HCT116 (cell line): ENCODE measurements at regions not wholly inside any gene's neighbourhood (a gene's known extent, or its start where the extent isn't known, plus 50 kb on each side); places are given as distances from the start of the nearest gene placed in this dataset.

Experiments
- ATAC-seq: fragments of 200-7000 bp; cut with Tn5 transposase; 2 replicates; pipeline ENCODE4 v1.9.1; 2020; ENCODE audit warnings: mild to moderate bottlenecking, moderate library complexity
- BruUV-seq: library from RNA; stranded (reverse); fragments of 400-500 nt; replicated peaks from 2 replicates; lab custom pipeline; 2021; lab: Mats Ljungman, UMichigan
- CTCF ChIA-PET: fragments of 300-600 bp; sonication (Branson Sonifier 250); formaldehyde crosslinking; loops from one replicate; lab custom pipeline; 2021; ENCODE audit warnings: antibody characterized with exemption; lab: Charles Lee
- POLR2A ChIA-PET: fragments of 300-600, 350-600 bp; sonication (Branson Sonifier 250); formaldehyde crosslinking; loops from one replicate; lab custom pipeline; 2021; ENCODE audit warnings: antibody characterized with exemption; lab: Charles Lee
- RAD21 ChIA-PET, 2 experiments: fragments of 300-600 bp; sonication (Branson Sonifier 250); formaldehyde crosslinking; loops; one replicate each; lab custom pipeline; 2023; ENCODE audit warnings: low total read pairs in 2 of 2; ENCODE audit not compliant: uncharacterized antibody in 2 of 2, unreplicated experiment in 2 of 2, low non-redundant PET in 1 of 2; lab: Charles Lee
- DNase-seq: peaks from one replicate; pipeline ENCODE4 v3.0.0-alpha.2; 2010; ENCODE audit warnings: low read depth, low spot score
- H2AFZ ChIP-seq: fragments of 200-600 bp; shearing (Covaris generic), sonication (generic); 2 replicates; pipeline ENCODE4 v1.6.1; 2017; ENCODE audit warnings: low read depth, mixed run types, mixed read lengths, antibody characterized with exemption, low read length; ENCODE audit not compliant: poor library complexity, severe bottlenecking
- H3K27ac ChIP-seq: 2 replicates; pipeline ENCODE4 v1.5.1; 2012; ENCODE audit warnings: low read depth, low read length
- H3K27me3 ChIP-seq: fragments of 200-600 bp; sonication (generic); 2 replicates; pipeline ENCODE4 v1.6.1; 2016; ENCODE audit warnings: mixed run types, low read length, mixed read lengths; ENCODE audit not compliant: insufficient read depth
- H3K36me3 ChIP-seq, 2 experiments: fragments of 200-500 bp in 1 of 2; fragments of 200-600 bp in 1 of 2; sonication (Bioruptor generic) in 1 of 2; sonication (generic) in 1 of 2; 2 replicates each; pipeline versions ENCODE4 v1.5.1 to v1.6.1; 2014 to 2016; ENCODE audit warnings: low read length in 2 of 2, inconsistent platforms in 1 of 2, mixed read lengths in 1 of 2, mixed run types in 1 of 2; ENCODE audit not compliant: insufficient read depth in 2 of 2, control insufficient read depth in 1 of 2
- H3K4me1 ChIP-seq, 2 experiments: fragments of 200-600 bp in 1 of 2; sonication (generic) in 1 of 2; 2 replicates each; pipeline versions ENCODE4 v1.5.1 to v1.6.1; 2012 to 2017; ENCODE audit warnings: low read length in 2 of 2, inconsistent platforms in 1 of 2, mild to moderate bottlenecking in 1 of 2, mixed read lengths in 1 of 2, mixed run types in 1 of 2, moderate library complexity in 1 of 2; ENCODE audit not compliant: insufficient read depth in 2 of 2, control insufficient read depth in 1 of 2
- H3K4me2 ChIP-seq: fragments of 200-600 bp; sonication (generic); 2 replicates; pipeline ENCODE4 v1.6.1; 2017; ENCODE audit warnings: mixed run types, low read length, mixed read lengths
- H3K4me3 ChIP-seq, 2 experiments: fragments of 200-600 bp in 1 of 2; sonication (generic) in 1 of 2; replicated peaks in 1 of 2; 2 replicates each; pipeline ENCODE4 v1.5.1; 2011 to 2016; ENCODE audit warnings: low read length in 2 of 2, control low read depth in 1 of 2, low read depth in 1 of 2, mild to moderate bottlenecking in 1 of 2, mixed read lengths in 1 of 2, mixed run types in 1 of 2
- H3K79me2 ChIP-seq: fragments of 200-600 bp; sonication (generic); 2 replicates; pipeline ENCODE4 v1.6.1; 2017; ENCODE audit warnings: mild to moderate bottlenecking, mixed run types, low read length, moderate library complexity, mixed read lengths; ENCODE audit not compliant: insufficient read depth
- H3K9ac ChIP-seq: fragments of 200-600 bp; sonication (generic); 2 replicates; pipeline ENCODE4 v1.6.1; 2016; ENCODE audit warnings: low read length, mixed read lengths
- H3K9me2 ChIP-seq: fragments of 200-600 bp; sonication (generic), shearing (Covaris generic); 2 replicates; pipeline ENCODE4 v1.6.1; 2017; ENCODE audit warnings: mixed run types, mild to moderate bottlenecking, moderate library complexity; ENCODE audit not compliant: insufficient read depth
- H3K9me3 ChIP-seq, 2 experiments: fragments of 200-500 bp in 1 of 2; fragments of 200-600 bp in 1 of 2; sonication (Bioruptor generic) in 1 of 2; sonication (generic) in 1 of 2; 2 replicates each; pipeline ENCODE4 v1.6.1; 2014 to 2017; ENCODE audit warnings: low read length in 2 of 2, mixed read lengths in 2 of 2, inconsistent platforms in 1 of 2, low read depth in 1 of 2, mild to moderate bottlenecking in 1 of 2, mixed run types in 1 of 2, moderate library complexity in 1 of 2; ENCODE audit not compliant: control insufficient read depth in 1 of 2, insufficient read depth in 1 of 2
- H4K20me1 ChIP-seq: fragments of 200-600 bp; sonication (generic), shearing (Covaris generic); 2 replicates; pipeline ENCODE4 v1.6.1; 2017; ENCODE audit warnings: mixed run types, mild to moderate bottlenecking, moderate library complexity; ENCODE audit not compliant: insufficient read depth
- CBX3 ChIP-seq: IDR thresholded peaks from 2 replicates; pipeline ENCODE4 v1.6.1; 2012; ENCODE audit warnings: low read depth
- CEBPB ChIP-seq: IDR thresholded peaks from 2 replicates; pipeline ENCODE4 v1.6.1; 2012; ENCODE audit warnings: low read depth
- ELF1 ChIP-seq: IDR thresholded peaks from 2 replicates; pipeline ENCODE4 v1.6.1; 2012; ENCODE audit warnings: low read depth, borderline replicate concordance
- EZH2 ChIP-seq: fragments of 200-600 bp; sonication (generic); IDR thresholded peaks from 2 replicates; pipeline ENCODE4 v1.6.1; 2017; ENCODE audit warnings: antibody characterized with exemption, mixed run types
- EZH2phosphoT487 ChIP-seq: fragments of 200-600 bp; IDR thresholded peaks from 2 replicates; pipeline ENCODE4 v1.6.1; 2018; ENCODE audit warnings: antibody characterized with exemption, borderline replicate concordance
- JUND ChIP-seq: IDR thresholded peaks from 2 replicates; pipeline ENCODE4 v1.6.1; 2012
- POLR2A ChIP-seq: IDR thresholded peaks from 2 replicates; pipeline ENCODE4 v1.7.0; 2011; ENCODE audit warnings: borderline replicate concordance; ENCODE audit not compliant: insufficient read depth, insufficient read length; ENCODE audit errors: extremely low read depth
- RAD21 ChIP-seq: IDR thresholded peaks from 2 replicates; pipeline ENCODE4 v1.6.1; 2012; ENCODE audit warnings: low read depth, mild to moderate bottlenecking
- SIN3A ChIP-seq: IDR thresholded peaks from 2 replicates; pipeline ENCODE4 v1.6.1; 2012; ENCODE audit warnings: low read depth
- SRF ChIP-seq: IDR thresholded peaks from 2 replicates; pipeline ENCODE4 v1.6.1; 2012; ENCODE audit warnings: low read depth
- YY1 ChIP-seq: IDR thresholded peaks from 2 replicates; pipeline ENCODE4 v1.6.1; 2011; ENCODE audit warnings: low read length, low read depth, moderate library complexity, mild to moderate bottlenecking; ENCODE audit not compliant: insufficient replicate concordance; ENCODE audit errors: extremely low read depth
- ZFX ChIP-seq: fragments of 450-650 bp; IDR thresholded peaks from 2 replicates; pipeline ENCODE4 v1.6.1; 2017
- ZNF274 ChIP-seq: fragments of 200-500 bp; sonication (Bioruptor generic); IDR thresholded peaks from 2 replicates; pipeline ENCODE4 v1.6.1; 2014; ENCODE audit warnings: mild to moderate bottlenecking, low read depth, low read length, inconsistent platforms
- intact Hi-C: fragments of 100-400 bp; cut with micrococcal nuclease; formaldehyde crosslinking; loops from 2 replicates; pipeline ENCODE4 v1.10.0; 2022
- TF ChIP-seq, protein P1 (sequence below), 3 experiments: fragments of 200-600 bp in 1 of 3; sonication (generic) in 1 of 3; IDR thresholded peaks in 2 of 3; conservative IDR thresholded peaks in 1 of 3; 2 replicates each; pipeline ENCODE4 v1.5.1; 2012 to 2017; ENCODE audit warnings: low read depth in 2 of 3, low read length in 2 of 3, antibody characterized with exemption in 1 of 3, borderline replicate concordance in 1 of 3, control low read depth in 1 of 3, mild to moderate bottlenecking in 1 of 3, mixed read lengths in 1 of 3, mixed run types in 1 of 3, moderate library complexity in 1 of 3; ENCODE audit not compliant: insufficient read depth in 1 of 3
- TF ChIP-seq, protein P2 (sequence below): IDR thresholded peaks from 2 replicates; pipeline ENCODE4 v1.6.1; 2011; ENCODE audit warnings: mild to moderate bottlenecking, low read length, moderate library complexity; ENCODE audit not compliant: insufficient replicate concordance; ENCODE audit errors: extremely low read depth

DNA sequence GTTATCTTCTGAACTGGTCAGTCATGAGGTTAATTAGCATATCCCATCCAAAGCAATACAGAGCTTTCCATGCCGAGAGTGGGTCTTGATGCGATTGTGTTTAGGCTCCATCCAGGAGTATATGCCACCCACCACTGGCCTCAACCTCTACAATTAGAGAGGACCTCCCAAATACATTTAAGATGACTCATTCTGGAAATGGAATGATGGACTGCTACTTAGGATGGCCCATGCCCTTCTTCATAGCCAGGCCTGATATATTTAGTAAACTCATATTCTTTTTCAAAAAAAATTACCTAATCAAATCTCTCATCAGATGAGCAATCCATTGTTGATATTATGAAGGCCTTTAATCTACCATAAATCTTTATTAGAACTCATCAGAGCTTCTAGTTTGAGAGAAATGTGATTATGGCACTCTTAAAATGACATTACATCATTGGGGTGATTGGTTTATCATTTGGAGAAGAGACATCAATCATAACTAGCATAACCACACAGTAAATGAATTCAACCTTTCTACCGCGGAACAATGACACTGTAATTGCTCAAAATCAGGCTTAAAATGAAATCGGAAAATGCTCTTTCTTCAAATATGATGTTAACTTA lies 414.2 kb upstream of the WWC1 start:
- Histone ChIP-seq H3K9me2 (no peaks in the 10 kb centered on the region), H3K4me1 (no peaks in the 10 kb centered on the region), H3K4me3 (no peak overlapping the region), H3K9ac (no peak overlapping the region), H4K20me1 (no peaks in the 10 kb centered on the region), H3K27me3 (0 out of 2 replicates have a peak, but pooled peaks cover 15% of the 10 kb centered on the region), H3K79me2 (no peaks in the 10 kb centered on the region), H3K9me3 (no peaks in the 10 kb centered on the region), H2AFZ (no peak overlapping the region), H3K36me3 (no peaks in the 10 kb centered on the region), H3K27ac (no peak overlapping the region), H3K4me2 (no peak overlapping the region)
- TF ChIP-seq POLR2A (no peak), ELF1 (no peak), EZH2phosphoT487 (no peak), SIN3A (no peak), RAD21 (no peak), CBX3 (no peak), YY1 (no peak), ZFX (no peak), SRF (no peak), EZH2 (no peak), JUND (no peak), ZNF274 (no peak), CEBPB (no peak)
- TF ChIP-seq, protein P1, sequence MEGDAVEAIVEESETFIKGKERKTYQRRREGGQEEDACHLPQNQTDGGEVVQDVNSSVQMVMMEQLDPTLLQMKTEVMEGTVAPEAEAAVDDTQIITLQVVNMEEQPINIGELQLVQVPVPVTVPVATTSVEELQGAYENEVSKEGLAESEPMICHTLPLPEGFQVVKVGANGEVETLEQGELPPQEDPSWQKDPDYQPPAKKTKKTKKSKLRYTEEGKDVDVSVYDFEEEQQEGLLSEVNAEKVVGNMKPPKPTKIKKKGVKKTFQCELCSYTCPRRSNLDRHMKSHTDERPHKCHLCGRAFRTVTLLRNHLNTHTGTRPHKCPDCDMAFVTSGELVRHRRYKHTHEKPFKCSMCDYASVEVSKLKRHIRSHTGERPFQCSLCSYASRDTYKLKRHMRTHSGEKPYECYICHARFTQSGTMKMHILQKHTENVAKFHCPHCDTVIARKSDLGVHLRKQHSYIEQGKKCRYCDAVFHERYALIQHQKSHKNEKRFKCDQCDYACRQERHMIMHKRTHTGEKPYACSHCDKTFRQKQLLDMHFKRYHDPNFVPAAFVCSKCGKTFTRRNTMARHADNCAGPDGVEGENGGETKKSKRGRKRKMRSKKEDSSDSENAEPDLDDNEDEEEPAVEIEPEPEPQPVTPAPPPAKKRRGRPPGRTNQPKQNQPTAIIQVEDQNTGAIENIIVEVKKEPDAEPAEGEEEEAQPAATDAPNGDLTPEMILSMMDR (IDR thresholded peaks at IDR 0.05 in 2 of 3, conservative IDR thresholded peaks at IDR 0.05 in 1 of 3; ENCODE audit: borderline replicate concordance in 1 of 3, insufficient read depth in 1 of 3, low read depth in 2 of 3, low read length in 2 of 3): no peak
- TF ChIP-seq, protein P2, sequence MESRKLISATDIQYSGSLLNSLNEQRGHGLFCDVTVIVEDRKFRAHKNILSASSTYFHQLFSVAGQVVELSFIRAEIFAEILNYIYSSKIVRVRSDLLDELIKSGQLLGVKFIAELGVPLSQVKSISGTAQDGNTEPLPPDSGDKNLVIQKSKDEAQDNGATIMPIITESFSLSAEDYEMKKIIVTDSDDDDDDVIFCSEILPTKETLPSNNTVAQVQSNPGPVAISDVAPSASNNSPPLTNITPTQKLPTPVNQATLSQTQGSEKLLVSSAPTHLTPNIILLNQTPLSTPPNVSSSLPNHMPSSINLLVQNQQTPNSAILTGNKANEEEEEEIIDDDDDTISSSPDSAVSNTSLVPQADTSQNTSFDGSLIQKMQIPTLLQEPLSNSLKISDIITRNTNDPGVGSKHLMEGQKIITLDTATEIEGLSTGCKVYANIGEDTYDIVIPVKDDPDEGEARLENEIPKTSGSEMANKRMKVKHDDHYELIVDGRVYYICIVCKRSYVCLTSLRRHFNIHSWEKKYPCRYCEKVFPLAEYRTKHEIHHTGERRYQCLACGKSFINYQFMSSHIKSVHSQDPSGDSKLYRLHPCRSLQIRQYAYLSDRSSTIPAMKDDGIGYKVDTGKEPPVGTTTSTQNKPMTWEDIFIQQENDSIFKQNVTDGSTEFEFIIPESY: no peak
- no peak for DNase-seq
- RAD21 ChIA-PET: no interaction called here
- no peak for ATAC-seq
- intact Hi-C loops: no loop called here
- POLR2A ChIA-PET: no interaction called here
- BruUV-seq: no TSS peak
- CTCF ChIA-PET: no interaction called here
